ENCODE measurements at regions not wholly inside any gene's neighbourhood (a gene's known extent, or its start where the extent isn't known, plus 50 kb on each side); places are given as distances from the start of the nearest gene placed in this dataset.

GRCh38 chr4:181550381-181550780 is 692.8 kb upstream of the TENM3 start:
- FAIRE-seq = no peak
- DNase-seq (ENCODE audit: extremely low spot score, insufficient read length, low read depth) = no peak

DNA sequence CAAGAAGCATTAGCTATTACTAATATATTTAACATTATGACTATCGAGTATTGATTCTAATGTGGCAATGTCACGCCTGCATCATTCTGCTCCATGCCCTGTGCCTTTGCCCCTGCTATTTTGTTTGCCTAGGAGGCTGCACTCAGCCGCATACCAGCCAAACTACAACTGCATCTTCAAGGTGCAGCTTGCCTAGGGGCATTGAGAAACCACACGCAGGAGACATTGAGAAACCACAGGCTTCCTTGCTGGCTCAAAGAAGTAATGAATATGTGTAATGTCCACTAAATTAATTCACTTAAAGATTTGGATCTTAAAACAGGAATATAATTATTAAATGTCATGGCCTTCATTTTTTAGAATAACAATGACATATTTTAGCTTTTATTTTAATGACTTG is 683.6 kb upstream of the TENM3 start:
- DNase-seq (ENCODE audit: extremely low spot score, insufficient read length, low read depth) (no peak), FAIRE-seq (no peak)

DNA sequence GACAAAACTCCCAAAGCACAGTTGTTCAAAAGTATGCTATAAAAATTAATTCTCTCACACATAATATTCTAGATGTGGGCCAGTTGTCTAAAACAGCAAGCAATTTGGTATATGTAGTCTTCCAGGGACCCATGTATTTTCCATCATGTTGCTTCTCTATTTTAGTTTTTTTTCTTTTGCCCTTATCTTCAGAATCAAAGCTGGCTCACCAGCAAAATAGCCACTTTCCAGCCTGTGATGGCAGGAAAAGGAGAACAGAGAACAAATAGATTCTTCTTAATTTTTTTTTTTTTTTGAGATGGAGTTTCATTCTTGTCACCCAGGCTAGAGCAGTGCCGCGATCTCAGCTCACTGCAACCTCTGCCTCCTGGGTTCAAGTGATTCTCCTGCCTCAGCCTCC is 680.8 kb upstream of the TENM3 start:
- no peak for DNase-seq (ENCODE audit: extremely low spot score, insufficient read length, low read depth)
- no peak for FAIRE-seq

DNA sequence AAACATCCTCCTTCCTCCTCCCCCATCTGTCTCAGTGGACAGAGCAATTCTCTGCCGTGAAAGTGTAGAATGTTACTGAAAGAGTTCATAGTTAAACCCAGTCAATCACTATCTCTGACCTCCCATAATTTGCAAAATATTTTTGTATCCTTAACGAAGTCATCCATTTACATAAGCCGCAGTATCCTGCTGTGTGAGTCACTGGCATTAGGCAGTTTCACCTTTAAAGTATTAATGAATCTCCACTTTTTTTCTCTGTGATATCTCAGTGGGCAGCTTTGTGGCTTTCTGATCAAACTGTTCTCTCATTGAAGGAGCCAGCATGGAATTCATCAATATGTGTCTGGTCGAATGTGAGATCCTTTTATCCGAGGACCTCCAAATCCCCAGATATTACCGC is 678.6 kb upstream of the TENM3 start:
- DNase-seq (ENCODE audit: extremely low spot score, insufficient read length, low read depth) (no peak), FAIRE-seq (no peak)

GRCh38 chr4:181566490-181566889 is 676.7 kb upstream of the TENM3 start:
- DNase-seq (ENCODE audit: extremely low spot score, insufficient read length, low read depth) (no peak), FAIRE-seq (no peak)

- FAIRE-seq (no peak), DNase-seq (ENCODE audit: extremely low spot score, insufficient read length, low read depth) (no peak)
Observed at GRCh38 chr4:181569553-181569952, 673.6 kb upstream of the TENM3 start.

- no peak for FAIRE-seq
- no peak for DNase-seq (ENCODE audit: extremely low spot score, insufficient read length, low read depth)
Observed at GRCh38 chr4:181578911-181579310, 664.3 kb upstream of the TENM3 start.

GRCh38 chr4:181579486-181579885 is 663.7 kb upstream of the TENM3 start:
- DNase-seq (ENCODE audit: extremely low spot score, insufficient read length, low read depth) = no peak
- FAIRE-seq = no peak

DNA sequence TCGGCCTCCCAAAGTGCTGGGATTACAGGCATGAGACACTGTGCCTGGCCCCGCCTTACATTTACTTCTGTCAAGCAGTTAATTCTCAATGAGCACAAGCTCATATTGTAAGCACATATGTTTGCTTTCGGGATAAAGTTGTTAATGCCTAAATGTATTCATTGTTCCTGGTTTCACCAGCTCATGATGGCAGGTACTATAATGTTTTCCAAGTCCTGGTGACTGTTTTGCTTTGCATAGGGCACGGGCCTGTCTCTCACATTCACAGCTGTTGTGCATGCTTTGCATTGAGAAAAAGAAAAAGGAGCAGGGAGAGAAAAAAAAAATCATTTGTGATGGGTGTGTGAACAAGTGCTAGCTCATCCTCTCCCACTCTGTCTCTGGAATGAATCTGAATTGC is 661.2 kb upstream of the TENM3 start:
- no peak for DNase-seq (ENCODE audit: extremely low spot score, insufficient read length, low read depth)
- no peak for FAIRE-seq

DNA sequence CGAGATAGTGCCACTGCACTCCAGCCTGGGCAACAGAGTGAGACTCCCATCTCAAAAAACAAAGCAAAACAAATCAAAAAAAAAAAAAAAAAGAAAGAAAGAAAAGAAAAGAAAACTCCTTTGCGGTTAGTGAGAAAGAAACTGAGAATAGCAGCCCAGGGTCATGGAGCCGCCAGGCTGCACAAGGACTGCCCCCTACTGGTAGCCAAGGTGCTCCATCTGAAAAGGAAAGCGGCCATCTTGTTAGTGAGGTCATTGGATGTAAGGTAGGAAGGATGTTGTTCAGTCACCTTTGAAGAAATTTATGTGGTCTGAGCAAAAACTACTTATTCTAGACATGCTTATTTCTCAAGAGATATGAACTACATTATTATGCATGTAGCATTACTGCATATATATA is 660.6 kb upstream of the TENM3 start:
- FAIRE-seq (no peak), DNase-seq (ENCODE audit: extremely low spot score, insufficient read length, low read depth) (no peak)

DNA sequence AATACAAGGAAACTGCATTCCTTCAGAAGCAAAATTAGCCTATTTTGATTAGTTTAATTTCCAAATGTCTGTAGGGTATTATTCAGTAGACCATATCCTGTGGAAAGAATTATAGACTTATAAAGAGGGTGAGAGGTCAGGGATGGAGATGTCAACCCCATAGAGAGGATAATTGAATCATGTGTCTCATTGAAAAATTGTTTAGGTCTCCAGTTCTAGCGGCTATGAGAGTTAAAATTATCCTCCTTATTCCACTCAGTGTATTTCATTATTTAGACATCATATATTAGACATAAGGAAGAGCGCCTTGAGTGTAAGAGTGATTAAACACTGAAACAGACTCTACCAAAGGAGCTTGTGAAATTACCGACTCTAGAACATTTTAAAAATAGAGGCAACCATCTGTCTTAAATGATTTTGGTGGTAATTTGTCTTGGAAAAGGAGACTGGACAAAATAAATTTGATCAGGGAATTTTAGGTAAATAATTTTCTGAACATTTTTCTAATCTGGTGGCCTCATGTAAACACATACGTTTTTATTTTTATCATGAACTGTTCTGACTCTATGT is 654.4 kb upstream of the TENM3 start:
- no peak for FAIRE-seq

DNA sequence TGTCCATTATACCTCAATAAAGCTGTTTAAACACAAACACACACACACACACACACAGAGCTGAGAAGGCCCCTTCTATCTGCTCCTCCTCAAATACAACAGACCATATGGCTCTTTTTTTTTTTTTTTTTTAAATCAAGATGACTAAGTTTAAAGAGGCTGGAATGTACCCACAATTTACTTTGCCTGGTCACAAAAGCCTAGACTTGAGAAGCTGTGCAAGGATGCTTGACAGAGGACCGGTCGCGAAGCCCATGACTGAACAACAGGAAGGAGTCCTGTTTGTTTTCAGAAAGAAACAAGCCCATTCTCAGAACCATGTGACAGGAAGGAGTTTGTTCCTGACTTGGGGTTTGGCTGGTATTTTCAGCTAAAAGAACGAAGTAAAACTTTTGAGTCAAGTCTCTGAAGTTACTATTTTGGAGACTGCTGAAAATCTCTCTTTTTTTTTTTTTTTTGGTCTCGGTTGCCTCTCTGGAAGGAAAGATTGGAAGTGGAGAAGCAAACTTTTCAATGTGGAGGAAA is 650.9 kb upstream of the TENM3 start:
- DNase-seq (ENCODE audit: extremely low spot score, insufficient read length, low read depth) (no peak), FAIRE-seq (no peak)

More for the DNA sequence above, 654.4 kb upstream of the TENM3 start:
- no peak for DNase-seq (ENCODE audit: extremely low spot score, insufficient read length, low read depth)

- DNase-seq (ENCODE audit: extremely low spot score, insufficient read length, low read depth) (no peak), FAIRE-seq (no peak)
Observed at GRCh38 chr4:181593703-181594102, 649.5 kb upstream of the TENM3 start.

DNA sequence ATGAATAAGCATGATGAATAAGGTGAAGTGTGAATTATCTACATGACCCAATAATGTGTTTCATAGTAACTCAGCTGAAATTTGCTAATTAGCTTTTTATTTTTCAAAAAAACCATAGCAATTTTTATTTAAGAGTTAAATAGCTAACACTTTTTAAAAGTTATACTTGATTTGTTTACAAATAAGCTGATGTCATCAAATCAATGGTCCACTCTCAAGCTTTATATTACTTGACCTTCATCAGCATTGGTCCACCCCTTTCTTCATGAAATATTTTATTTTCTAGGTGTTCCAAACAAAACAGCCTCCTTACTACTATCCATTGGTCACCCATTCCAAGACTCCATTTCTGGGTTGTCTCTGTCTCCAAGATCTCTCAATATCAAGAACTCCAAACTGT is 649.0 kb upstream of the TENM3 start:
- FAIRE-seq (no peak), DNase-seq (ENCODE audit: extremely low spot score, insufficient read length, low read depth) (no peak)

- no peak for FAIRE-seq
- DNase-seq (ENCODE audit: extremely low spot score, insufficient read length, low read depth) = no peak
Observed at GRCh38 chr4:181595716-181596115, 647.5 kb upstream of the TENM3 start.

GRCh38 chr4:181597766-181598165 is 645.4 kb upstream of the TENM3 start:
- no peak for DNase-seq (ENCODE audit: extremely low spot score, insufficient read length, low read depth)
- no peak for FAIRE-seq

- no peak for FAIRE-seq
- DNase-seq (ENCODE audit: extremely low spot score, insufficient read length, low read depth) = no peak
Observed at GRCh38 chr4:181599134-181599533, 644.1 kb upstream of the TENM3 start.

GRCh38 chr4:181601103-181601502 is 642.1 kb upstream of the TENM3 start:
- FAIRE-seq = no peak
- DNase-seq (ENCODE audit: extremely low spot score, insufficient read length, low read depth) = no peak

- DNase-seq (ENCODE audit: extremely low spot score, insufficient read length, low read depth) = no peak
- FAIRE-seq = no peak
Observed at GRCh38 chr4:181604546-181604945, 638.7 kb upstream of the TENM3 start.

- FAIRE-seq (no peak), DNase-seq (ENCODE audit: extremely low spot score, insufficient read length, low read depth) (no peak)
Observed at GRCh38 chr4:181606300-181606699, 636.9 kb upstream of the TENM3 start.

DNA sequence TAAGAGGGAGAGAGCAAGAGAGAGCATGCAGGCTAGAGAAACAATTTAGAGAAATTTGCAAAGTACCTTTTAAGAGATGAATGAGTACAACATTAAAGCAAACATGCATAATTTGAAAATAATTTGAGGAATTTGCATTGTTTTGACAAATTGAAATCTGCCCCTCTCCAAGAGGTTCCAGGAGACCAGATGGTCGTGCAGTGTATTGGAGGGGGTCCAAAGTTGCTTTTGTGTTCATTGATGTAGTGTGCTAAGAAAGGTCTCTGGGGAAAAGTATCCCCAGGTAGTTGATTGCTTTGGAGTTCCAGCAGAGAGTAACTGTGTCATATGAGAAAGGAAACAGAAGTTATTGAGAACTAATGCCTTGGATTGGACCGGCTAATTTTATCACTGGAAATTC is 635.0 kb upstream of the TENM3 start:
- FAIRE-seq (no peak), DNase-seq (ENCODE audit: extremely low spot score, insufficient read length, low read depth) (no peak)

GRCh38 chr4:181611033-181611711 is 632.0 kb upstream of the TENM3 start:
- no peak for FAIRE-seq
- no peak for DNase-seq (ENCODE audit: extremely low spot score, insufficient read length, low read depth)
